Astrocyte (in vitro differentiated cells and primary cell): ENCODE measurements at regions not wholly inside any gene's neighbourhood (a gene's known extent, or its start where the extent isn't known, plus 50 kb on each side); places are given as distances from the start of the nearest gene placed in this dataset.

Experiments used
- EZH2 ChIP-seq: IDR thresholded peaks from 2 replicates; pipeline ENCODE4 v1.6.1; 2012; ENCODE audit warnings: mild to moderate bottlenecking, low read length, inconsistent platforms; ENCODE audit not compliant: insufficient read depth
- TF ChIP-seq, protein P1 (sequence below): IDR thresholded peaks from 2 replicates; pipeline ENCODE4 v1.5.1; 2011; ENCODE audit warnings: low read depth, mild to moderate bottlenecking, inconsistent platforms, low read length, moderate library complexity; ENCODE audit not compliant: insufficient read depth

DNA sequence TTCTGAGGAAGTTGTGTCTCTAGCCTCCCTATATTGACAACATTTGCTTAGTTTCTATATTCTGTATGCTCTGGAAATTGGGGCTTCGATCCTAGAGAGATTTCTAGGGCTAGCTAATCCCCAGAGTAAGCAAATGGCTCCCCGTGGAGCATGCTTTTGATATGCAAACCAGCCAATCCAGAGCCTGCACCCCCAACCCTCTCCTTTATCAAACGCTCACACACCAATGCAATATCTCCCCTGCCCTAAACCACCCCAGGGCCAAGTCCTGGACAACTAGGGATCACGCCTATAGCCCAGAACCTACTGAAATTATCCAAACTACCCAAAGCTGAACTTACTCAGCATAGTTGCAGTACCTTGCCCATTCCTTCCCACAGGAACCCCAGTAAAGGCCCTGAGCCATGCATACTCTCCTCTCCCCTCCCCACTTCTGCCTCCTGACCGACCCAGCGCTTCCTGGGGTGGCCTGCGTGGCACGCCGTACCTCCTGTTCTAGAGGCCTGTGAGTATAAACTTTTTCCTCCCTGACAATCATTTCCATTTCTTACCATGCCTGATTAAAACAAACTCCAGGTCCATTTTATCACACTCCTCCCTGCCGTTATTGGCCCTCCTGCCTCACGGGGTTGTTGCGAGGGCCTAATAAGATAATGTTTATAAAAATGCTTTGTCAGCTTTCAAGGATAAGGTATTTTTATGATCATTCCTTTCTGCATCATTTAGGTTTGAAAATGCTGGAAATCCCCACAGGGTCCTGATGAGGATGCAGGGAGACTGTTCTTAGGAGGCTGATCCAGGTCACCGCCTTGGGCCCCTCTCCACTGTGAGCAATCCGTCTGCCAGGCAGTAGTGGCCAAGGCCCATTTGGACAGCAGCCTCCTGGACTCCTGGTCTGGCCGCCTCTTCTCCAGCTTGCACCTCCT lies 102.7 kb downstream of the TENT5C start:
- TF ChIP-seq, protein P1, sequence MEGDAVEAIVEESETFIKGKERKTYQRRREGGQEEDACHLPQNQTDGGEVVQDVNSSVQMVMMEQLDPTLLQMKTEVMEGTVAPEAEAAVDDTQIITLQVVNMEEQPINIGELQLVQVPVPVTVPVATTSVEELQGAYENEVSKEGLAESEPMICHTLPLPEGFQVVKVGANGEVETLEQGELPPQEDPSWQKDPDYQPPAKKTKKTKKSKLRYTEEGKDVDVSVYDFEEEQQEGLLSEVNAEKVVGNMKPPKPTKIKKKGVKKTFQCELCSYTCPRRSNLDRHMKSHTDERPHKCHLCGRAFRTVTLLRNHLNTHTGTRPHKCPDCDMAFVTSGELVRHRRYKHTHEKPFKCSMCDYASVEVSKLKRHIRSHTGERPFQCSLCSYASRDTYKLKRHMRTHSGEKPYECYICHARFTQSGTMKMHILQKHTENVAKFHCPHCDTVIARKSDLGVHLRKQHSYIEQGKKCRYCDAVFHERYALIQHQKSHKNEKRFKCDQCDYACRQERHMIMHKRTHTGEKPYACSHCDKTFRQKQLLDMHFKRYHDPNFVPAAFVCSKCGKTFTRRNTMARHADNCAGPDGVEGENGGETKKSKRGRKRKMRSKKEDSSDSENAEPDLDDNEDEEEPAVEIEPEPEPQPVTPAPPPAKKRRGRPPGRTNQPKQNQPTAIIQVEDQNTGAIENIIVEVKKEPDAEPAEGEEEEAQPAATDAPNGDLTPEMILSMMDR = no peak
- TF ChIP-seq EZH2 = no peak
